ENCODE measurements at regions not wholly inside any gene's neighbourhood (a gene's known extent, or its start where the extent isn't known, plus 50 kb on each side); places are given as distances from the start of the nearest gene placed in this dataset.

GRCh38 chr5:20088361-20088760 lies 100.4 kb upstream of the CDH18 start:
- Histone ChIP-seq H4K20me1 (ENCODE audit: control insufficient read depth, insufficient read depth) (no peaks in the 10 kb centered on the region), H3K79me2 (ENCODE audit: control insufficient read depth, insufficient read depth, low read length) (no peaks in the 10 kb centered on the region), H3K36me3 (ENCODE audit: control insufficient read depth in 2 of 2, insufficient read depth in 2 of 2, low read length in 1 of 2) (no peaks in the 10 kb centered on the region), H3K4me3 (no peak overlapping the region), H2AFZ (ENCODE audit: control insufficient read depth, low read depth, low read length) (no peak overlapping the region), H3K4me2 (ENCODE audit: control insufficient read depth, insufficient read depth) (no peak overlapping the region), H3K9me3 (replicated peaks; ENCODE audit: control insufficient read depth, insufficient read depth, low read length) (no peaks in the 10 kb centered on the region), H3K9ac (ENCODE audit: control insufficient read depth, insufficient read depth, low read length) (no peak overlapping the region), H3K4me1 (ENCODE audit: control insufficient read depth, insufficient read depth, low read length) (no peaks in the 10 kb centered on the region), H3K27ac (ENCODE audit: control insufficient read depth, insufficient read depth) (no peak overlapping the region), H3K27me3 (replicated peaks in 1 of 2; ENCODE audit: control insufficient read depth in 2 of 2, insufficient read depth in 2 of 2, low read length in 1 of 2) (no peaks in the 10 kb centered on the region)
- RAD21 ChIA-PET (ENCODE audit: unreplicated experiment) = no interaction called here
- 0% methylated on average over 2 of the region's 2 CpGs for WGBS (ENCODE audit: insufficient coverage, insufficient replicate concordance, low lambda C conversion rate, missing lambda C conversion rate)
- intact Hi-C loops (cut with micrococcal nuclease; ENCODE audit: unreplicated experiment) = no loop called here
- CTCF ChIA-PET = no interaction called here
- TF ChIP-seq CUX1 (IDR thresholded peaks at IDR 0.05; ENCODE audit: insufficient replicate concordance, low read depth, low read length) (no peak), SRF (IDR thresholded peaks at IDR 0.05; ENCODE audit: low read depth in 2 of 2, low read length in 2 of 2) (no peak), CBX3 (IDR thresholded peaks at IDR 0.05; ENCODE audit: borderline replicate concordance, low read depth) (no peak), ETV6 (conservative IDR thresholded peaks at IDR 0.05 in 1 of 2, IDR thresholded peaks at IDR 0.05 in 1 of 2; ENCODE audit: borderline replicate concordance in 1 of 2, low read depth in 1 of 2) (no peak), SMC3 (IDR thresholded peaks at IDR 0.05; ENCODE audit: borderline replicate concordance, low read length) (no peak), SUPT20H (IDR thresholded peaks at IDR 0.05; ENCODE audit: borderline replicate concordance, control insufficient read depth, low read depth, low read length) (no peak), SMAD5 (IDR thresholded peaks at IDR 0.05; ENCODE audit: low read depth) (no peak)
- FAIRE-seq (no peak), ATAC-seq (no peak), DNase-seq (ENCODE audit: low read depth, low spot score) (no peak)
- SMC1A ChIA-PET (ENCODE audit: uncharacterized antibody, unreplicated experiment) = no interaction called here
- BruUV-seq (replicated peaks) = no TSS peak
- POLR2A ChIA-PET = no interaction called here
- in situ Hi-C loops (cut with MboI) = no loop called here

Data from GM12878 (cell line).